ENCODE measurements at regions not wholly inside any gene's neighbourhood (a gene's known extent, or its start where the extent isn't known, plus 50 kb on each side); places are given as distances from the start of the nearest gene placed in this dataset.

GRCh38 chr3:20984594-20985205 lies 766.3 kb downstream of the ZNF385D start:
- TF ChIP-seq, protein P1, sequence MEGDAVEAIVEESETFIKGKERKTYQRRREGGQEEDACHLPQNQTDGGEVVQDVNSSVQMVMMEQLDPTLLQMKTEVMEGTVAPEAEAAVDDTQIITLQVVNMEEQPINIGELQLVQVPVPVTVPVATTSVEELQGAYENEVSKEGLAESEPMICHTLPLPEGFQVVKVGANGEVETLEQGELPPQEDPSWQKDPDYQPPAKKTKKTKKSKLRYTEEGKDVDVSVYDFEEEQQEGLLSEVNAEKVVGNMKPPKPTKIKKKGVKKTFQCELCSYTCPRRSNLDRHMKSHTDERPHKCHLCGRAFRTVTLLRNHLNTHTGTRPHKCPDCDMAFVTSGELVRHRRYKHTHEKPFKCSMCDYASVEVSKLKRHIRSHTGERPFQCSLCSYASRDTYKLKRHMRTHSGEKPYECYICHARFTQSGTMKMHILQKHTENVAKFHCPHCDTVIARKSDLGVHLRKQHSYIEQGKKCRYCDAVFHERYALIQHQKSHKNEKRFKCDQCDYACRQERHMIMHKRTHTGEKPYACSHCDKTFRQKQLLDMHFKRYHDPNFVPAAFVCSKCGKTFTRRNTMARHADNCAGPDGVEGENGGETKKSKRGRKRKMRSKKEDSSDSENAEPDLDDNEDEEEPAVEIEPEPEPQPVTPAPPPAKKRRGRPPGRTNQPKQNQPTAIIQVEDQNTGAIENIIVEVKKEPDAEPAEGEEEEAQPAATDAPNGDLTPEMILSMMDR (IDR thresholded peaks at IDR 0.05; ENCODE audit: low read length): no peak
- TF ChIP-seq EZH2phosphoT487 (IDR thresholded peaks at IDR 0.05; ENCODE audit: low read length): no peak
- TF ChIP-seq EZH2 (optimal IDR thresholded peaks at IDR 0.05; ENCODE audit: low read depth, low read length): no peak
